Activated T-helper 1 cell treated with anti-CD3 and anti-CD28 coated beads, Interleukin-12 subunit alpha, Interleukin-12 subunit beta, Interleukin-2, Interleukin-4 antibody, amounts not matched to agents 30 ng/mL and 10 ng/mL and 1 ng/mL, durations not matched to agents 14 hours and 24 hours and 36 hours (primary cell): ENCODE measurements at regions not wholly inside any gene's neighbourhood (a gene's known extent, or its start where the extent isn't known, plus 50 kb on each side); places are given as distances from the start of the nearest gene placed in this dataset.
A peak's percentile ranks its signal among the peaks of the same experiment; 100 is the strongest.
"Not testable (repeated sequence)": the region's sequence is repeated elsewhere in the genome, so short reads cannot be mapped to it uniquely, and the experiment has no call there.

Source experiments
- DNase-seq: peaks from one replicate; pipeline ENCODE4 v3.0.0; 2021; ENCODE audit warnings: low spot score
- H3K27ac Mint-ChIP-seq: one replicate; pipeline ENCODE4 v1.8.0; 2021; ENCODE audit warnings: mild to moderate bottlenecking, mixed read lengths
- H3K27me3 Mint-ChIP-seq: one replicate; pipeline ENCODE4 v1.8.0; 2022; ENCODE audit warnings: mild to moderate bottlenecking, moderate library complexity, mixed read lengths; ENCODE audit not compliant: insufficient read depth
- H3K36me3 Mint-ChIP-seq: one replicate; pipeline ENCODE4 v1.8.0; 2021; ENCODE audit warnings: low read depth, mixed read lengths
- H3K4me1 Mint-ChIP-seq: one replicate; pipeline ENCODE4 v1.8.0; 2021; ENCODE audit warnings: low read depth, mixed read lengths
- H3K4me3 Mint-ChIP-seq: one replicate; pipeline ENCODE4 v1.8.0; 2021; ENCODE audit warnings: mild to moderate bottlenecking, moderate library complexity, mixed read lengths
- H3K9me3 Mint-ChIP-seq: one replicate; pipeline ENCODE4 v1.8.0; 2021; ENCODE audit warnings: mixed read lengths
- intact Hi-C: fragments of 100-400 bp; cut with micrococcal nuclease; formaldehyde crosslinking; loops from one replicate; pipeline ENCODE4 v1.15.1; 2024

DNA sequence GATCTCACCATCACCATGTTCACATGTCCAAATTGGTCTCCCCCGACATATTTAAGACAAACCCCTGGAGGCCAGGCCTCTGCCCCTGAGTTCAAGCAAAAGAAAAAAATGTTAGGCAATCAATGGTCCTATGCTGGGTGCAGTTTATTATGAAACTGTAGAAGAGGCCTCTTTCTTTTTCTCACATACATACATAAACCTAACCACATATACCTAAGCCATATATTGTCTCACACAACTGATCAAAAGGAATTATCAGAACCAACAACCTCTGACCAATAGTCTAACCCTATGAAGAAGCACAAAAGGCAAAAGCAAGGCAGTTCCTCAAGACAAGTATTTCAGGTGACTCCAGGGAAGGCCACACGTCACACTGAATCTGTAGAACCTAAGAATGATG lies 49.9 kb downstream of the ILRUN start:
- Mint-ChIP-seq H3K27ac (no peak overlapping the region), H3K36me3 (peaks cover 31% of the 10 kb centered on the region), H3K4me1 (peaks cover 33% of the 10 kb centered on the region), H3K27me3 (no peaks in the 10 kb centered on the region), H3K4me3 (no peak overlapping the region), H3K9me3 (no peaks in the 10 kb centered on the region)
- intact Hi-C loops: no loop called here
- DNase-seq: no peak

DNA sequence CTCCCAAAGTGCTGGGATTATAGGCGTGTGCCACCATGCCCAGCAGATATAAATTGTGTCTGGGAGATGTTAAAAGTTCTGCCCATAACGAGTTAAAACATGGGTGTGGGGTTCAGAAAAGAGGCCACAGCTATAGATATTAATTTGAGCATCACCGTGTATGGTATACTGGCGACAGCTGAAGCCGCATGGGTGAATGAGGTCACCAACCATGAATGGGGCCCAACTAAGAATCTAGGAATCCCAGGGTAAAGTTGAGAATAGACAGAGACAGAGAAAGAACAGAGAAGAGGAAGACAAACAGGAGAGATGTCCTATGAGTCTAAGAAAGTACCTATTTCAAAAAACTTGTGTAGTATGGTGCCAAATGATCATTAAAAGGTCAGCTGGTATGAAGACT lies 50.9 kb downstream of the ILRUN start:
- H3K4me3 Mint-ChIP-seq: no peak overlapping the region
- H3K4me1 Mint-ChIP-seq: peaks cover 25% of the 10 kb centered on the region
- H3K27me3 Mint-ChIP-seq: no peaks in the 10 kb centered on the region
- peaks cover 26% of the 10 kb centered on the region for H3K36me3 Mint-ChIP-seq
- no peaks in the 10 kb centered on the region for H3K9me3 Mint-ChIP-seq
- H3K27ac Mint-ChIP-seq: peak overlapping the region; percentile 21
- intact Hi-C loops: no loop called here
- DNase-seq: no peak

DNA sequence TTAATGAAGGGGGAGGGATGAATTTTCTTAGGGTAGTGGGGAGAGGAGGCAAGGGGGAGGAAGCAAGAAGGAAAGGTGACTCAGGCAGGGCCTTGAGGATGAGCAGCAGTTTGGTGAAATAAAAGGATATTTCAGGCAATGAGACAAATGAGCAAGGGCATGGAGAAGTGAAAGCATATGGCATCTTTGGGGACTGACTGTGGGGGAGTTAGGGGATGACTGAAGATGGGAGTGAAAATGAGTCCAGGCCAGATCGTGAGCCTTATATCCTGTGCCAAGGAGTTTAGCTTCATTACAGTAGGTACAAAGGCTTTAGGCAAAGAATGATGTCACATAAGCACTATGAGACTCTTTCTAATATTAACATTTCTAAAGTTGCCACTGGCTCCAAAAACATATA lies 51.9 kb downstream of the ILRUN start:
- H3K27ac Mint-ChIP-seq: no peak overlapping the region
- no peak for DNase-seq
- intact Hi-C loops: no loop called here
- peaks cover 25% of the 10 kb centered on the region for H3K36me3 Mint-ChIP-seq
- peaks cover 22% of the 10 kb centered on the region for H3K4me1 Mint-ChIP-seq
- H3K9me3 Mint-ChIP-seq: no peaks in the 10 kb centered on the region
- no peaks in the 10 kb centered on the region for H3K27me3 Mint-ChIP-seq
- no peak overlapping the region for H3K4me3 Mint-ChIP-seq

DNA sequence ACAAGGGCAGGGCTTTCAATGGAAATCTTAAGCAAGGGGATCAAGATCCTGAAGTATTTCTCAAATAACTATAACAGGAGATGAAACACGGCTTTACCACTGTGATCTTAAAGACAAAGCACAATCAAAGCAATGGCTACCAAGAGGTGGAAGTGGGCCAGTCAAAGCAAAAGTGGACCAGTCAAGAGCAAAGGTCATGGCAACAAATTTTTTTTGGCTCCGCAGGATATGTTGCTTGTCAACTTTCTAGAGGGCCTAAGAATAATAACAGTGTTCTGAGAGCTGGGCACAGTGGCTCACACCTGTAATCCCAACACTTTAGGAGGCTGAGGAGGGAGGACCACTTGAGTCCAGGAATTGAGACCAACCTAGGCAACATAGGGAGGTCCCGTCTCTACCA lies 54.1 kb downstream of the ILRUN start:
- no peak overlapping the region for H3K27ac Mint-ChIP-seq
- H3K9me3 Mint-ChIP-seq: no peaks in the 10 kb centered on the region
- no peak for DNase-seq
- H3K4me3 Mint-ChIP-seq: no peak overlapping the region
- H3K36me3 Mint-ChIP-seq: peaks cover 35% of the 10 kb centered on the region
- H3K4me1 Mint-ChIP-seq: peaks cover 28% of the 10 kb centered on the region
- no peaks in the 10 kb centered on the region for H3K27me3 Mint-ChIP-seq
- intact Hi-C loops: no loop called here

DNA sequence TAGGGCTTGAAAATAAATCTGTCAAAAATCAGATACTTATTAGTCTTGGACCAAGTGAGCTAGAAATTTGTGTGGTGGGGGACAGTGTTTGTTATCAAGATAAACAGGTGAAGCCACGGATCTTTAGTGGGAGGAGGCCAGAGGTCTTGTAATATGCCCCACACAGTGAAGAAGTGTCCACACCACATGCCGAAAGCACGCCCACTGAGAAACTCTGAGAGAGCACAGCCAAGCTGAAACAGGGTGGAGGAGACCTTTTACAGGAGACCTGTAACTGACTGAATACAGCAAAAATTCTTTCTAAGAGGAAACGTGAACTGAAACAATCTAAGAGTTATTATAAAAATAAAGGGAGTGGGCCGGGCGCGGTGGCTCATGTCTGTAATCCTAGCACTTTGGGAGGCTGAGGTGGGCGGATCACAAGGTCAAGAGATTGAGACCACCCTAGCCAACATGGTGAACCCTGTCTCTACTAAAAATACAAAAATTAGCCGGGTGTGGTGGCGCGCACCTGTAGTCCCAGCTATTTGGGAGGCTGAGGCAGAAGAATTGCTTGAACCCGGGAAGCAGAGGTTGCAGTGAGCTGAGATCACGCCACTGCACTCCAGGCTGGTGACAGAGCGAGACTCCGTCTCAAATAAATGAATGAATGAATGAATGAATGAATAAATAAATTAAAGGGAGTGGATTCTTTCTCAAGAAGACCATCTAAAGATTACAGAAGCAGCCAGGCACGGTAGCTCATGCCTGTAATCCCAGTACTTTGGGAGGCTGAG lies 56.3 kb downstream of the ILRUN start:
- intact Hi-C loops, DNase-seq, H3K9me3 Mint-ChIP-seq, H3K27ac Mint-ChIP-seq, H3K27me3 Mint-ChIP-seq, H3K4me3 Mint-ChIP-seq: not testable (repeated sequence)
- H3K4me1 Mint-ChIP-seq: peaks cover 18% of the 10 kb centered on the region
- H3K36me3 Mint-ChIP-seq: peaks cover 22% of the 10 kb centered on the region

DNA sequence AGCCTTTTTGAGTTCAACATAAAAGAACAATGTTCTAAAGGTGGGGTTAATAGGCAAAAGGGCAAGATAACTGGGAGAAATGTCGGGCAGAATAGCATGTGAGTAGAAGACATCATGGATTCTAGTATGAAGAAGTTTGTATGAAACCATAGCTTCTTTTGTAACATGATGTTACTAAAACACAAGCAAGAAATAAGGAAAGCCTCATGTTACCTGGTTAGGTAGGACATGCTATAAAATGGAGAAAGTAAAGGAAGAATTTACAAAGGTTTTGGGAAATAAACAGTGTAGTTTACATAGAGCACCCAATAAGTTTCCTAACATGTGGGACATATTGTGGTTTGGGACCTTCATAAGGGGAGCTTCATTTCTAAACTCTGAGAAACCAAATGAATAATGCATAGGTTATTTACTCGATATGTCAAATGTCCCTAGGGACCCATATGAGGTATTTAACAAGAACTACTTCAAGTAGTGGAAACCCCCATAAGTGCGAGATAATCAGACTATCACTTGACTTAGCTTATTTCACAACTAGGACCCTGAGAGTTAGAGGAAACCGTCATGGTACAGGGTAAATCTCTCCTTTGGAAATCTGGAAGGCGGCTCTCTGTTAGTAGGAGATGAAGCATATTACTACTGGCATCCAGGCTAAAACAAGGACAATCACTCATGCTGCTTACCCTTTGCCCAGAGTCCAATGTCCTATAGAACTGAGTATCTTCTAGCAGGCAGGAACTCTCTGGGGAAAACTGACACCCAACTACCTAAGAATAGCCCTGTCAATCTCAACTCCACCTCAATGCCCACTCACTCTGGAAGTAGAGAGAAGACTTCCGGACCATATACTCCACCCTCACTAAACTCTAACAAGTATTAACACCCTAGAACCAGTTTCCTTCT lies 57.5 kb downstream of the ILRUN start:
- H3K4me1 Mint-ChIP-seq: peaks cover 11% of the 10 kb centered on the region
- H3K36me3 Mint-ChIP-seq: peaks cover 15% of the 10 kb centered on the region
- no peak overlapping the region for H3K4me3 Mint-ChIP-seq
- H3K27ac Mint-ChIP-seq: no peak overlapping the region
- DNase-seq: no peak
- no peaks in the 10 kb centered on the region for H3K27me3 Mint-ChIP-seq
- H3K9me3 Mint-ChIP-seq: no peaks in the 10 kb centered on the region
- intact Hi-C loops: loop anchor here (2.0 kb wide), 1 partner anchor 18 kb away; no protein-coding TSS in a partner anchor

DNA sequence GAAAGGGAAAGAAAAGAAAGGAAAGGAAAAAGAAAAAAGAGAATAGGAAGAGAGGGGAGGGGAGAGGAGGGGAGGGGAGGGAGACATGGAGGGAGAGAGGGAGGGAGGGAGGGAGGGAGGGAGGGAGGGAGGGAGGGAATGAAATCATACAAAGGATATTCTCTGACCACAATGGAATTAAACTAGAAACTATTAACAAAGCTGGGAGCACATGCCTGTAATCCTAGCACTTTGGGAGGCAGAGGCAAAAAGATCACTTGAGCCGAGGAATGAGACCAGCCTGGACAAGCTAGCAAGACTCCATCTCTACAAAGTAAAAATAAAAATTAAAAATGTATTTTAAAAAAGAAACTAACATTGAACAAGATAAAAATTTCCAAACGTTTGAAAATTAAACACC lies 62.8 kb downstream of the ILRUN start:
- intact Hi-C loops: no loop called here
- Mint-ChIP-seq H3K36me3 (peaks cover 12% of the 10 kb centered on the region), H3K27me3 (no peaks in the 10 kb centered on the region), H3K4me3 (no peak overlapping the region), H3K9me3 (no peaks in the 10 kb centered on the region), H3K27ac (no peak overlapping the region), H3K4me1 (peaks cover 22% of the 10 kb centered on the region)
- DNase-seq: no peak

DNA sequence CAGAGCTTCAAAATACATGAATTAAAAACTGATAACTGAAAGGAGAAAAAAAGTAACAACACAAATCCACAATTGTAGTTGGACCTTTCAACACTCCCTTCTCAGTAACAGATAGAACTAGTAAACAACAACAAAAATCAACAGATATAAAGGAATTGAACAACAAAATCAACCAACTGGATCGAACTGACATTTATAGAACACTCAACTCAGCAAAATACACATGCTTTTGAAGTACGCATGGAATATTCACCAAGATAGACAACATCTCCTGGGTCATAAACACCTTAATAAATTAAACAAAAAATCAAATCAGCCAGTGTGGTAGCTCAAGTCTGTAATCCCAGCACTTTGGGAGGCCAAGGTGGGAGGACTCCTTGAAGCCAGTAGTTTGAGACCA lies 63.3 kb downstream of the ILRUN start:
- Mint-ChIP-seq H3K36me3 (peaks cover 9% of the 10 kb centered on the region), H3K27ac (no peak overlapping the region), H3K9me3 (no peaks in the 10 kb centered on the region), H3K4me1 (peaks cover 18% of the 10 kb centered on the region), H3K27me3 (no peaks in the 10 kb centered on the region), H3K4me3 (no peak overlapping the region)
- no peak for DNase-seq
- intact Hi-C loops: no loop called here

DNA sequence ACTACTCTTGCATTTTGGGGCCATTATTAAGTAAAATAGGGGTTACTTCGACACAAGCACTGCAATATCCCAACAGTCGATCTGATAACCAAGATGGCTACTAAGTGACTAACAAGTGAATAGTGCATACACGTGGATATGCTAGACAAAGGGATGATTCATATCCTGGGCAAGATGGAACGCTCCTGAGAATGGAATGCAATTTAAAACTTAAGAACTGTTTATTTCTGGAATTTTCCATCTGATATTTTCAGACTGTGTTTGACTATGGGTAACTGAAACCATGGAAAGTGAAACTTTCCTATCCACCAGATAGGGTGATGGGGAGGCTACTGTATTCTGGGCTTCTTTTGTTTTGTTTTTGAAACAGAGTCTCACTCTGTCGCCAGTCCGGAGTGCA lies 66.5 kb downstream of the ILRUN start:
- Mint-ChIP-seq H3K4me3 (no peak overlapping the region), H3K4me1 (peaks cover 18% of the 10 kb centered on the region), H3K9me3 (no peaks in the 10 kb centered on the region), H3K36me3 (peaks cover 11% of the 10 kb centered on the region), H3K27me3 (no peaks in the 10 kb centered on the region), H3K27ac (no peak overlapping the region)
- intact Hi-C loops: no loop called here
- no peak for DNase-seq

DNA sequence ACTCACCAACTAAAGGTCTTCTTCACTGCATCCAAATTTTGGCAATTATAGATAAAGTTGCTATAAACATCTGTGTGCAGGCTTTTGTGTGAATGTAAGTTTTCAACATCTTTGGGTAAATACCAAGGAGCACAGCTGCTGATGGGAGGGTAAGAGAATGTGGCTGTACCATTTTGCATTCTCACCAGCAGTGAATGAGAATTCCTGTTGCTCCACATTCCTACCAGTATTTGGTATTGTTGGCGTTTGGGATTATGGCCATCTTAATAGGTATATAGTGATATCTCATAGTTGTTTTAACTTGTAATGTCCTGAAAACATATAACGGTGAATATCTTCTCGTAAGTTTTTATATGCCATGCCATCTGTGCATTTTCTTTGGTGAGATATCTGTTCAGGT lies 69.3 kb downstream of the ILRUN start:
- peaks cover 14% of the 10 kb centered on the region for H3K36me3 Mint-ChIP-seq
- DNase-seq: no peak
- intact Hi-C loops: no loop called here
- no peaks in the 10 kb centered on the region for H3K9me3 Mint-ChIP-seq
- peaks cover 18% of the 10 kb centered on the region for H3K4me1 Mint-ChIP-seq
- no peaks in the 10 kb centered on the region for H3K27me3 Mint-ChIP-seq
- no peak overlapping the region for H3K4me3 Mint-ChIP-seq
- no peak overlapping the region for H3K27ac Mint-ChIP-seq

DNA sequence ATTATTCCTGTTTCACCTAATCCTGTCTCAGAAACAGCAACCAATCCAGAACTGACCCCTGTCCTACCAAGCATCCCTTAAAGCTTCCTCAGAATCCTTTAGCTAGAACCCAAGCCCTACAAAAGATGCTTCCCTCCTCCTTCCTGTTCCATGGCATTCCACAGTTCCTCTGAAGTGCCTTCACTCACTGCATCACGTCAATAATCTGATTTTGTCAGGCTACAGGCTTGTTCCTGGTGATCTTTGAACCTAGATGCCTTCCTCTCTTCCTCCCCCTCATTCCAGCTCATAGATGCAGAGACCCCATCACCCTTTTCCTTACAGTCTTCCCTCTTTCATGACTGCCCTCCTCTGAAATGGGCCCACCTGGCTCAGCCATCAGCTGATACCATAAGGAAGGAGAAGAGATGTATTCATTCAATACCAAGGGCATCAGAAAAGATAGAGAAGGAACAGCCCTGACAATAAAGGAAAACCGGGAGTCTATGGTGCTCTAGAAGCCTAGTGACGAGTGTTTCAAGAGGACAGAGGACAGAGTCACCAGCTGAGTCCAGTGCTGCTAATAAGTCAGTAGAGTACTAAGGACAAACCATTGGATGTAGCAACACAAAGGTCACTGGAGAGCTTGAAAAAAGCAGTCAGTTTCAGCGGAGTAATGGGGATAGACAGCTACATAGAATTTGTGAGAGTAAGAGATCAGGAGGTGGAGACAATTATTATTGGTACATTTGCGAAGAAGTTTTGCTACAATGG lies 62.5 kb upstream of the SPDEF start:
- H3K27ac Mint-ChIP-seq: no peak overlapping the region
- no peaks in the 10 kb centered on the region for H3K9me3 Mint-ChIP-seq
- H3K4me3 Mint-ChIP-seq: no peak overlapping the region
- H3K4me1 Mint-ChIP-seq: no peaks in the 10 kb centered on the region
- peaks cover 9% of the 10 kb centered on the region for H3K36me3 Mint-ChIP-seq
- intact Hi-C loops: no loop called here
- DNase-seq: no peak
- no peaks in the 10 kb centered on the region for H3K27me3 Mint-ChIP-seq

DNA sequence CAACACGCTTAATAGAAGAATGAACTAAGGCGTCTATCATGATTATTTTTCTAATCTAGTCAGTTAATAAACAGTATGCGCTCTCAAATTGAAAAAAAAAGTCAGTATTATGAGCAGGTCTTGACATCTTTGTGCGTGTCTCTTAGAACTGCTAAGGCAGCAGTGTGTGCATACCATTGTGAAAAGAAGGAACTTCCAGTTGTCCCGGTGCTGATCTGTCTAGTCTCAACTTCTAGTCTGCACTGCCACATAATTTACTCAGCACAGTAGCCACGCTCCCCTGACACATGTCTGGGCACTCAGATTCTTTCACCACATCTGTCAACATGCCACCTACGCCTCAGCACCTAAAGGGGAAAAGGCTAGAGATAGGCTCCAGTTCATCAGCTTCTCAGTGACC lies 61.1 kb upstream of the SPDEF start:
- Mint-ChIP-seq H3K4me1 (no peaks in the 10 kb centered on the region), H3K9me3 (no peaks in the 10 kb centered on the region), H3K27me3 (no peaks in the 10 kb centered on the region), H3K27ac (no peak overlapping the region), H3K4me3 (no peak overlapping the region), H3K36me3 (peaks cover 9% of the 10 kb centered on the region)
- no peak for DNase-seq
- intact Hi-C loops: no loop called here

DNA sequence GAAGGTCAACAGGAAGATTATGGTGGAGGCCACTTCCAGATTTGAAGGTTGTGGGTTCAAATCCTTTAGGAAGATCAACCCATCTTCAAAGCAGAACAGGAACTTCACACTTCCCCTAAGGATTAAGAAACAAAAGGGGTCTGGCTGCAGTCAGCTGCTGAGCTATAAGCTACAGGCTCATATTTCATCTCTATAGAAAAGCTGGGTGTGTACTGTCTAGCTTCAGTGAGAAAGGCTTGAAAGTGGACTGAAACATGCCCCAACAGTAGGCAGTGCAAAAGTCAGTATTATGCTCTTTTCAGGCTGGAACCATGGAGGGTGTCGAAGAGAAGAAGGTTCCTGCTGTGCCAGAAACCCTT lies 60.1 kb upstream of the SPDEF start:
- no peaks in the 10 kb centered on the region for H3K27me3 Mint-ChIP-seq
- H3K27ac Mint-ChIP-seq: no peak overlapping the region
- H3K4me3 Mint-ChIP-seq: no peak overlapping the region
- no peak for DNase-seq
- H3K36me3 Mint-ChIP-seq: peaks cover 9% of the 10 kb centered on the region
- H3K9me3 Mint-ChIP-seq: no peaks in the 10 kb centered on the region
- intact Hi-C loops: no loop called here
- peaks cover 4% of the 10 kb centered on the region for H3K4me1 Mint-ChIP-seq
